KG1 (cell line): ENCODE measurements at regions not wholly inside any gene's neighbourhood (a gene's known extent, or its start where the extent isn't known, plus 50 kb on each side); places are given as distances from the start of the nearest gene placed in this dataset.
"Not testable (repeated sequence)": the region's sequence is repeated elsewhere in the genome, so short reads cannot be mapped to it uniquely, and the experiment has no call there.

Experiments used
- DNase-seq: peaks from one replicate; lab custom pipeline; 2025; lab: John Stamatoyannopoulos, UW

DNA sequence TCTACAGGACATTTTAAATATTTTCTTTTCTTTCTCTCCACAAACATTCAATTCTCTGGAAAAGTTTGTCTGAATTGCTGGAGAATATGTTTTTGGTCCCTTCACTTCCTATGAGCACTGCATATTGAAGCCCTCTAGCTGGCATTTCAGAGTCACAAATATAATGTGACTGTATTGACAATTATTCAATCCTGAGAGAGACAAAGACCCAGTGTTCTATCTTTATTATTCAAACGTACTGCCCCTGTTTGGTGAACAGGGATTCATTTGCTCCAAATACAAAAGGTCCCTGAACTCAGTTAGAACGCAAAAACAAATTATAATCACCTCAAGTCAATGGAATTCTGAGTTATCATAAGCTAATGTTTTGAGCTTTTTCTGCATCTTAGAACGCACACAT is 173.1 kb upstream of the CDIN1 start:
- no peak for DNase-seq

DNA sequence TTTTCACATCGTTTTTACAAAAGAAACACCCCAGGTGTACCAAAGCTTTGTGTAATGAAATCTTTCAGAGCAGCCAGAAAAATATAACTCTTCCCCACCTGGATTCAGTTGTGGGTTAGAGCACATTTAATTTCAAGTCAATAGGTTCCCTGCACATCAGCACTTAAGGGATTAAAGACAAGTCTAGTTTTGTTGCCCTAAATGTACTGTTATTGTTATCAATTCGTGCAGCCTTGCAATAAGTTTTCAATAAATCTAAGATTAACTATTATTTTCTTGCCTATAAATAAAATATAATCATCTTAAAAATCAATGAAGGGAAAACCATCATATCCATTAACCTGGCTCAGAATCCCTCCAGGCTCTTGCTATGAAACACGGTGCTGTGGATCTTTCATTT is 172.5 kb upstream of the CDIN1 start:
- DNase-seq = no peak

GRCh38 chr15:36407647-36408046 is 171.8 kb upstream of the CDIN1 start:
- DNase-seq = no peak

DNA sequence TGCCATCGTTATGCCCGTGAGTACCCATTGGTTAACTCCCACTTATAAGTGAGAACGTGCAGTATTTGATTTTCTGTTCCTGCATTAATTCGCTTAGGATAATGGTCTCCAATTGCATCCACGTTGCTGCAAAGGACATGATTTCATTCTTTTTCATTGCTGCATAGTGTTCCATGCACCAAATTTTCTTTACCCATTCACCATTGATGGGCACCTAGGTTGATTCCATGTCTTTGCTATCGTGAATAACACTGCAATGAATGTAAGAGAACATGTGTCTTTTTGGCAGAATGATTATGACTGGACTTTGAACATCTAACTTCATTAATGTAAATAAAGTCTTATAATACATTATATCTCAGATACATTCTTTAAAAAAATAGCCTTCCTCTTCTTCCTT is 169.6 kb upstream of the CDIN1 start:
- no peak for DNase-seq

DNA sequence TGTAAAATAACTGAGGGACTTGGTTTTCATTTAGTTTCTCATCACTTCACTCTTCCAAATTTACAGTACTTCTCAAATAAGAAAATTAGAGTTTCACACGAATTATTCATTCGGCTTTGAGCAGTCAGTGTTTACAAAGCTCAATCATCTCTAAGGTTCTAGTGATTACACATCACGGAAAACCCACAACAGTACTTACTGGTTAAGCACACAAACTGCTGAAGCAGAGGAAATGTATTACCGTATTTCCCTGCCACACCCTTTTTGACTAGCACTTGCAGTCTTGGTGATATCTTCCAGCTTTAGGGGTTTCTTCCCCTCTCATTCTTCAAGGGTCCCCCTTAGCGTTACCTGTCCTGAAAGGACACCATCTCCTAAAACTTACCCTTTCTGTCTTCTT is 164.8 kb upstream of the CDIN1 start:
- no peak for DNase-seq

GRCh38 chr15:36415643-36416042 is 163.8 kb upstream of the CDIN1 start:
- no peak for DNase-seq

GRCh38 chr15:36422631-36423030 is 156.8 kb upstream of the CDIN1 start:
- no peak for DNase-seq

GRCh38 chr15:36426691-36427090 is 152.7 kb upstream of the CDIN1 start:
- DNase-seq = no peak

DNA sequence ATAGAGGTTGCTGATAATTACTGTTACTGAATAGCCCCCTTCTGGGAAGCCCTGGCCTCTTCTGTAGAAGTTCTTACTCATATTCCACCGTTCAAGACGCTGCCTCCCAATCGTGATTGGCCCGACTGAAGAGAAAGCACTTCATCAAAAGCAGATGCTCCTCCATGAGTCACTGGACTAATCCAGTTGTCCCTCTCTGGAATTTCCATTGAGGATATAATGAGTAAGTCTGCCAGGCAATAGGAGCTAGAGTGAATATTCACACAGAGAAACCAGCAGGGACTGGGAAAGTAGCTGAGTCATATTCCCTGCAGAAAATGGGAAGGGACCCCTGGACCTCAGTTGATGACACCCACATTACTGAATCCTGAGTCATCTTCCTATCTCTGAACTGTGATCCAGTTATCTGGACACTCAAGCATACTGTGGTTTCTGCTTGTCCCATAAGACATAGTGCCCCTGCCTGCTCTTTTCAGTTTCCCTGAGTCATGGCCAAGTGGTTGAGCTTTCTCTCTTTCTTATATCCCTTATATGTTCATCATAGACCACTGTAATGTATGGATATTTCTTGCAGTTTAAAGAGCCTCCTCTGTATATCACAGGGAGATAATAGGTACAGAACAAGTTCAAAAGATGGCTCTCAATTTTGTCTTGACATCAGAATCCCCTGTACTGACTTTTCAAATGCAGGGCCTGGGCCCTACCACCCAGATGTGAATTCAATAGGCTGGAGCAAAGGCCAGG is 151.2 kb upstream of the CDIN1 start:
- no peak for DNase-seq

GRCh38 chr15:36429707-36430106 is 149.7 kb upstream of the CDIN1 start:
- DNase-seq = no peak

GRCh38 chr15:36430280-36430679 is 149.1 kb upstream of the CDIN1 start:
- no peak for DNase-seq

GRCh38 chr15:36430726-36431265 is 148.6 kb upstream of the CDIN1 start:
- DNase-seq = no peak

- DNase-seq = no peak
Measured at GRCh38 chr15:36432161-36432560, 147.3 kb upstream of the CDIN1 start.

DNA sequence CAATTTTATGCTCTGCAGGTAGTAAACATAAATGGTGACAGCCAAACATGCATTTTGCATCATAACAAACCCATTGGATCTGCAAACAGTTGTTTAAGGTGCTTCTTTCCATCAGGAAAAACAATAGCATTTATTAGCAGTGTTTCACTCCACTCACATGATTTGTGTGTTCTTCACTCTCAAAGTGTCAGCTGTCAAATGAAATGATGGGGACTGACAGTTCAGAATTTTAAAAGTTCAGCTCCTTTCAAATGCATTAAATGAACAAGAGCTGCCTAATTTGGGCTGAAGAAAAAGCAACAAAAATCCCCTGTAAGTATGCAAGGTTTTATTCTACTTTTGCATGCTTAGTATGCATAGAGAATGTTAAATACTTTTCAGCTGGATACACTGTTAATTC is 145.2 kb upstream of the CDIN1 start:
- no peak for DNase-seq

- no peak for DNase-seq
Measured at GRCh38 chr15:36438499-36438898, 140.9 kb upstream of the CDIN1 start.

DNA sequence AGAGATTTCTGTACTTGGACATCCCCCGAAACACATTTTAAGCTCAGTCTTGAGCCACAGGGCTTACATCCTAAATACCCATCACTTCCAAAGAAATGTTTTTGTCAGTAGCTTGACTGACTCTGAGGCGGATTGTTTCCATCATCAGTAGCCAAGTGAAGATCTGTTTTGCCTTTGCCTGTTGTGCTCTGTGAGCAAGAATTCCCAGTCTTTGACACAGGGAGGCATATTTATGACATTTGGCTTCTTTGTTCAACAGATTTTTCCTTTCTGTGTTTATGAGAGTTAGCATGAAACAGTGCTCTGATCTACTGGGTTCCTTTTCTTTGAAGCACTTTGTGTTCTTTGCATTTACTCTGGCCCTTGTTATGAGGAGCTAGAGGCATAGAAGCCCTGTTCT is 132.1 kb upstream of the CDIN1 start:
- DNase-seq = no peak

GRCh38 chr15:36448418-36448817 is 131.0 kb upstream of the CDIN1 start:
- no peak for DNase-seq

GRCh38 chr15:36449084-36449661 is 130.3 kb upstream of the CDIN1 start:
- no peak for DNase-seq

DNA sequence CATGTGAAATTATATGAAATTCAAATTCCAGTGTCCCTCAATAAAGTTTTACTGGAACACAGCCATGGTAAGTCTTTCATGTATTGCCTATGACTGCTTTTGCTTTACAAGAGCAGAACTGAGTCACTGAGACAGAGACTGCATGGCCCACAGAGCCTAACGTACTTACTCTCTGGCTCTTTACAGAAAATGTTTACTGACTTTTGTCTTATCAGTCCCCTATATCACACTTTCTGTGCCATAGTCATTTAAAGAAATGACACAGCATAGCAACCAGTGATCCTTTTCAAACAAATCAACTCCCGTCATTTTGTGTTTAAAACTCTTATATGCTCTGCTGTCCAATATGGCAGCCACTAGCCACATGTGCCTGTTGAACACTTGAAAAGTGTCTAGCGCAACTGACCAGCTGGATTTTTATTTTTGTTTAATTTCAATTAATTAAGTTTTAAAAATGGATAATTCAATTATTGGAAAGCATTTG is 129.7 kb upstream of the CDIN1 start:
- DNase-seq = no peak

GRCh38 chr15:36454244-36454643 is 125.2 kb upstream of the CDIN1 start:
- not testable (repeated sequence) for DNase-seq

DNA sequence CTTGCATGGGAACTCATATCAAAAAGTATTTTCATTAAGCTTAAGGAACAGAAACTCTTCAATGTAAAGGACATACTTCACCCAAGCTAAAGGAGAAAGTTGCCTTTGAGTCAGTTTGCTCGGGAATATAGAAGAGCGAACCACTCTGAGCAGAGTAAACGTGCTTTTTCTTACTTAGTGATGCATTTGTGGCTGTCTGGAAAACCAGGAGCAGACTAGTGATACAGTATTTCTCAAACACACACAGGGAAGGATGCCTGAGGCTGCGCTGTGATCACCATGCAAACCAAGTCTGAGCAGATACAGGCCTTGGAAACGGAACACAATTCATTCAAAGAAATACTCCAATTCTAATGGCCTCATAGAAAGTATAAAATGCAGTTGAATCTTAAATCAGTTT is 121.0 kb upstream of the CDIN1 start:
- DNase-seq = no peak

- DNase-seq = no peak
Measured at GRCh38 chr15:36465304-36465703, 114.1 kb upstream of the CDIN1 start.

DNA sequence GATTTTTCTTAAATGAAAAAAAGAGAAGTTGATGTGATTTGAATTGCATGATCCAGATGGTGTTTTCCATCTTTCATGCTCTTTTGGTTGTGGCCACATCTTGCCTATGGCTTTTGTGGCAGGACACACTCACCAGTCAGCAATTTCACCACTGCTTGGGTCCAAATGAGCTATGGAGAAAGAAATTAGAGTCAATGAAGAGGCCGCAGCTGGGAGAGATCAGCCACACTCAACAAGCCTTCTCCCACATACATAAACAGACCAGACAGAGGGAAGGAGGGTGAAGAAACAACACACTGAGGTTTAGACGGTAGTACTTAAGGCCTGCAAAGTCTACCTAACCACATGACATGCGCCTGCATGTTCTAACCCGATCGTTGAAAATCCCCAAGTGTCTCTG is 110.7 kb upstream of the CDIN1 start:
- DNase-seq = no peak
